Lung (tissue), 11 donors: ENCODE measurements at regions not wholly inside any gene's neighbourhood (a gene's known extent, or its start where the extent isn't known, plus 50 kb on each side); places are given as distances from the start of the nearest gene placed in this dataset.

Experiments used
- ATAC-seq: fragments of 200-7000 bp; cut with Tn5 transposase; one replicate; pipeline ENCODE4 v1.9.1; 2020; ENCODE audit warnings: moderate number of reproducible peaks; ENCODE audit not compliant: insufficient read depth, low FRiP score
- DNase-seq, 3 donors: peaks; one replicate each; pipeline ENCODE4 v3.0.0-alpha.2; 2013 to 2017
- H3K27ac ChIP-seq, 2 donors: one replicate each; pipeline ENCODE4 v1.5.1; 2013; ENCODE audit warnings: mild to moderate bottlenecking in 2 of 2, moderate library complexity in 2 of 2, control low read depth in 1 of 2, inconsistent platforms in 1 of 2, low read depth in 1 of 2, low read length in 1 of 2
- H3K27me3 ChIP-seq, 3 donors: one replicate each; pipeline ENCODE4 v1.5.1; 2013; ENCODE audit warnings: low read length in 2 of 3; ENCODE audit not compliant: control insufficient read depth in 3 of 3, insufficient read depth in 3 of 3
- H3K36me3 ChIP-seq, 4 donors: one replicate each; pipeline ENCODE4 v1.5.1; 2013; ENCODE audit warnings: low read length in 4 of 4, mild to moderate bottlenecking in 1 of 4, moderate library complexity in 1 of 4; ENCODE audit not compliant: control insufficient read depth in 4 of 4, insufficient read depth in 4 of 4
- H3K4me1 ChIP-seq, 5 donors: one replicate each; pipeline ENCODE4 v1.5.1; 2013; ENCODE audit warnings: low read length in 5 of 5, mild to moderate bottlenecking in 2 of 5, moderate library complexity in 1 of 5; ENCODE audit not compliant: control insufficient read depth in 5 of 5, insufficient read depth in 5 of 5
- H3K4me3 ChIP-seq: one replicate; pipeline ENCODE4 v1.5.1; 2013; ENCODE audit warnings: mild to moderate bottlenecking, control low read depth, moderate library complexity
- H3K9ac ChIP-seq, 2 donors: one replicate each; pipeline ENCODE4 v1.5.1; 2013; ENCODE audit warnings: low read length in 2 of 2, control low read depth in 1 of 2; ENCODE audit not compliant: insufficient read depth in 1 of 2
- H3K9me3 ChIP-seq, 4 donors: one replicate each; pipeline ENCODE4 v1.5.1; 2013; ENCODE audit warnings: low read length in 3 of 4, mild to moderate bottlenecking in 1 of 4, moderate library complexity in 1 of 4; ENCODE audit not compliant: control insufficient read depth in 4 of 4, insufficient read depth in 3 of 4
- CTCF ChIP-seq: IDR thresholded peaks from 2 replicates; pipeline ENCODE4 v1.5.1; 2012; ENCODE audit warnings: mild to moderate bottlenecking; ENCODE audit errors: control extremely low read depth, extremely low read depth
- WGBS, 2 donors: extraction: QIAGEN DNeasy Blood & Tissue Kit; methylation state at CpG; one replicate each; pipeline ENCODE4 v1.1.7; 2013; 5-methylcytosine and 5-hydroxymethylcytosine counted together
- donor health status: control.
- donor health status: control.
- donor health status: Bipolar disorder and iron deficiency.
- donor health status: healthy.
- donor health status: DM: yes; HTN: yes; CAD: no.

- H3K4me3 ChIP-seq, result no peak overlapping the region
- H3K27ac ChIP-seq, result no peak overlapping the region
- no peaks in the 10 kb centered on the region for H3K36me3 ChIP-seq
- H3K9me3 ChIP-seq, result no peaks in the 10 kb centered on the region
- H3K4me1 ChIP-seq, result no peaks in the 10 kb centered on the region
- no peak overlapping the region for H3K9ac ChIP-seq
- DNase-seq (no peak), ATAC-seq (no peak)
- H3K27me3 ChIP-seq, result no peaks in the 10 kb centered on the region
- TF ChIP-seq CTCF, result no peak
- WGBS, 2 donors, result 59 to 65% methylated on average over 4 of the region's 4 CpGs
These were observed 288.1 kb downstream of the NUF2 start for GRCh38 chr1:163609858-163610257.

- 89 to 92% methylated on average over 4 of the region's 4 CpGs for WGBS, 2 donors
- Histone ChIP-seq H3K9me3 (no peaks in the 10 kb centered on the region), H3K36me3 (no peaks in the 10 kb centered on the region), H3K27ac (no peak overlapping the region), H3K4me1 (no peaks in the 10 kb centered on the region), H3K9ac (no peak overlapping the region), H3K4me3 (no peak overlapping the region), H3K27me3 (no peaks in the 10 kb centered on the region)
- ATAC-seq (no peak), DNase-seq (peak in 1 of 3 donors; percentile 1)
- TF ChIP-seq CTCF, result no peak
These were observed 288.7 kb downstream of the NUF2 start for GRCh38 chr1:163610486-163610885.

- Histone ChIP-seq H3K9ac (no peak overlapping the region), H3K36me3 (no peaks in the 10 kb centered on the region), H3K4me1 (no peaks in the 10 kb centered on the region), H3K27ac (no peak overlapping the region), H3K9me3 (no peaks in the 10 kb centered on the region), H3K27me3 (no peaks in the 10 kb centered on the region), H3K4me3 (no peak overlapping the region)
- ATAC-seq, result no peak
- DNase-seq, result no peak
- WGBS, 2 donors, result 53 to 76% methylated on average over 2 of the region's 2 CpGs
- no peak for TF ChIP-seq CTCF
These were observed 292.6 kb downstream of the NUF2 start for GRCh38 chr1:163614361-163614760.

DNA sequence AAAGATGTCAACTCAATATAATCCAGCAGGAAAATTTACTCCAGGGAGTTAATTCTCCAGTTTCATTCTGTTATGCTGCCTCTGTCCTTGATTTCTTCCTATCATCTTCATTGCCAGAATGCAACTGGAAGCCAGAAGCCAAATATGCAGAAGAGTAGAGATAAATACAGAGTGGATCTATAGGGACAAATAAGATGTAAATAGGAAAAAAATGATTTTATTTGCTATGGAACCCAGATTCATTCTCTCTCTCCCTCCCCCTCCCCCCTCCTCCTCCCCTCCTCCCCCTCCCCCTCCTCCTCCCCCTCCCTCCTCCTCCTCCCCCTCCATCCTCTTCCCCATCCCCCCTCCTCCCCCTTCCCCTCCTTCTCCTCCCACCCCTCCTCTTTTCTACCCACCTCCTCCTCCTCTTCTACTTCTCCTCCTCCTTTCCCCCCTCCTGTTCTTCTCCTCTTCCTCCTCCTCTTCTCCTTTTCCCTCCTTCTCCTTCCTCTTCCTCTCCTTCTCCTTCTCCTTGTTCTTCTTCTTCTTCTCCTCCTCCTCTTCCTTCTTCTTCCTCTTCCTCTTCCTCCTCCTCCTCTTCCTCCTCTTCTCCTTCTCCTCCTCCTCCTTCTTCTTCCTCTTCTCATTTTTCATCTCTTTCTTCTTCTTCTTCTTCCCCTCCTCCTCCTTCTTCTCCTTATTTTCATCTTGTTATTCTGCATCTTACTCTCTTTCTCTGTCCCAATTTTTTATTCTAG lies 306.4 kb downstream of the NUF2 start:
- H3K27me3 ChIP-seq, result peaks cover 0 to 3% (median 0%) of the 10 kb centered on the region in 3 donors
- H3K4me1 ChIP-seq, result no peaks in the 10 kb centered on the region
- no peak overlapping the region for H3K4me3 ChIP-seq
- no peak overlapping the region for H3K9ac ChIP-seq
- no peak for DNase-seq
- H3K27ac ChIP-seq, result no peak overlapping the region
- ATAC-seq, result no peak
- H3K36me3 ChIP-seq, result no peaks in the 10 kb centered on the region
- peaks cover 0 to 7% (median 2%) of the 10 kb centered on the region in 4 donors for H3K9me3 ChIP-seq
- no peak for TF ChIP-seq CTCF
